ENCODE measurements at regions not wholly inside any gene's neighbourhood (a gene's known extent, or its start where the extent isn't known, plus 50 kb on each side); places are given as distances from the start of the nearest gene placed in this dataset.

GRCh38 chr6:140036196-140036595, 661.7 kb upstream of the CITED2 start:
- DNase-seq (ENCODE audit: low spot score): no peak
- TF ChIP-seq CTCF (IDR thresholded peaks at IDR 0.05; ENCODE audit: extremely low read depth, insufficient read depth, missing control alignments): no peak
- in situ Hi-C loops (cut with MboI; ENCODE audit: low pct_unique_long_range_greater_than_20kb, low sequenced_read_pairs, unreplicated experiment): no loop called here

GRCh38 chr6:140032189-140032588, 657.7 kb upstream of the CITED2 start:
- TF ChIP-seq CTCF (IDR thresholded peaks at IDR 0.05; ENCODE audit: extremely low read depth, insufficient read depth, missing control alignments): no peak
- in situ Hi-C loops (cut with MboI; ENCODE audit: low pct_unique_long_range_greater_than_20kb, low sequenced_read_pairs, unreplicated experiment): no loop called here
- DNase-seq (ENCODE audit: low spot score): no peak

- no peak for TF ChIP-seq CTCF (IDR thresholded peaks at IDR 0.05; ENCODE audit: extremely low read depth, insufficient read depth, missing control alignments)
- no peak for DNase-seq (ENCODE audit: low spot score)
- in situ Hi-C loops (cut with MboI; ENCODE audit: low pct_unique_long_range_greater_than_20kb, low sequenced_read_pairs, unreplicated experiment): no loop called here
Observed at GRCh38 chr6:140029551-140029950, 655.1 kb upstream of the CITED2 start.

GRCh38 chr6:140027219-140027618, 652.8 kb upstream of the CITED2 start:
- TF ChIP-seq CTCF (IDR thresholded peaks at IDR 0.05; ENCODE audit: extremely low read depth, insufficient read depth, missing control alignments): no peak
- in situ Hi-C loops (cut with MboI; ENCODE audit: low pct_unique_long_range_greater_than_20kb, low sequenced_read_pairs, unreplicated experiment): no loop called here
- no peak for DNase-seq (ENCODE audit: low spot score)

- DNase-seq (ENCODE audit: low spot score): no peak
- in situ Hi-C loops (cut with MboI; ENCODE audit: low pct_unique_long_range_greater_than_20kb, low sequenced_read_pairs, unreplicated experiment): no loop called here
- TF ChIP-seq CTCF (IDR thresholded peaks at IDR 0.05; ENCODE audit: extremely low read depth, insufficient read depth, missing control alignments): no peak
Observed at GRCh38 chr6:140026546-140026945, 652.1 kb upstream of the CITED2 start.

GRCh38 chr6:140025171-140025570, 650.7 kb upstream of the CITED2 start:
- no peak for DNase-seq (ENCODE audit: low spot score)
- TF ChIP-seq CTCF (IDR thresholded peaks at IDR 0.05; ENCODE audit: extremely low read depth, insufficient read depth, missing control alignments): no peak
- in situ Hi-C loops (cut with MboI; ENCODE audit: low pct_unique_long_range_greater_than_20kb, low sequenced_read_pairs, unreplicated experiment): no loop called here

- TF ChIP-seq CTCF (IDR thresholded peaks at IDR 0.05; ENCODE audit: extremely low read depth, insufficient read depth, missing control alignments): no peak
- no peak for DNase-seq (ENCODE audit: low spot score)
- in situ Hi-C loops (cut with MboI; ENCODE audit: low pct_unique_long_range_greater_than_20kb, low sequenced_read_pairs, unreplicated experiment): no loop called here
Observed at GRCh38 chr6:140020207-140020791, 645.9 kb upstream of the CITED2 start.
